ENCODE measurements at regions not wholly inside any gene's neighbourhood (a gene's known extent, or its start where the extent isn't known, plus 50 kb on each side); places are given as distances from the start of the nearest gene placed in this dataset.
"Not testable (repeated sequence)": the region's sequence is repeated elsewhere in the genome, so short reads cannot be mapped to it uniquely, and the experiment has no call there.

GRCh38 chr3:26474706-26475105 lies 147.9 kb upstream of the LRRC3B start:
- Mint-ChIP-seq H3K36me3 (ENCODE audit: low read depth) (no peaks in the 10 kb centered on the region), H3K27ac (ENCODE audit: unreplicated experiment) (no peak overlapping the region), H3K4me1 (no peaks in the 10 kb centered on the region), H3K9me3 (peaks cover under 1% of the 10 kb centered on the region), H3K27me3 (ENCODE audit: low read depth) (no peaks in the 10 kb centered on the region), H3K4me3 (no peak overlapping the region)
- no peak for TF ChIP-seq CTCF (conservative IDR thresholded peaks at IDR 0.05)
- DNase-seq (ENCODE audit: low read depth, low spot score) = no peak

GRCh38 chr3:26480377-26480776 lies 142.2 kb upstream of the LRRC3B start:
- H3K9me3 Mint-ChIP-seq = peaks cover 2% of the 10 kb centered on the region
- no peaks in the 10 kb centered on the region for H3K36me3 Mint-ChIP-seq (ENCODE audit: low read depth)
- H3K27me3 Mint-ChIP-seq (ENCODE audit: low read depth) = no peaks in the 10 kb centered on the region
- H3K4me1 Mint-ChIP-seq = no peaks in the 10 kb centered on the region
- H3K27ac Mint-ChIP-seq (ENCODE audit: unreplicated experiment) = no peak overlapping the region
- TF ChIP-seq CTCF (conservative IDR thresholded peaks at IDR 0.05) = no peak
- no peak overlapping the region for H3K4me3 Mint-ChIP-seq
- no peak for DNase-seq (ENCODE audit: low read depth, low spot score)

- H3K36me3 Mint-ChIP-seq (ENCODE audit: low read depth) = no peaks in the 10 kb centered on the region
- no peaks in the 10 kb centered on the region for H3K4me1 Mint-ChIP-seq
- H3K9me3 Mint-ChIP-seq = peaks cover 2% of the 10 kb centered on the region
- no peak overlapping the region for H3K27ac Mint-ChIP-seq (ENCODE audit: unreplicated experiment)
- no peaks in the 10 kb centered on the region for H3K27me3 Mint-ChIP-seq (ENCODE audit: low read depth)
- no peak overlapping the region for H3K4me3 Mint-ChIP-seq
- peak; percentile 49 for TF ChIP-seq CTCF (conservative IDR thresholded peaks at IDR 0.05)
- DNase-seq (ENCODE audit: low read depth, low spot score) = no peak
These were observed 138.4 kb upstream of the LRRC3B start for GRCh38 chr3:26484140-26484539.

GRCh38 chr3:26498271-26498670 lies 124.3 kb upstream of the LRRC3B start:
- Mint-ChIP-seq H3K9me3 (peaks cover 4% of the 10 kb centered on the region), H3K27me3 (ENCODE audit: low read depth) (no peaks in the 10 kb centered on the region), H3K4me1 (no peaks in the 10 kb centered on the region), H3K4me3 (no peak overlapping the region), H3K36me3 (ENCODE audit: low read depth) (no peaks in the 10 kb centered on the region), H3K27ac (ENCODE audit: unreplicated experiment) (no peak overlapping the region)
- DNase-seq (ENCODE audit: low read depth, low spot score) = no peak
- no peak for TF ChIP-seq CTCF (conservative IDR thresholded peaks at IDR 0.05)

GRCh38 chr3:26505399-26505798 lies 117.2 kb upstream of the LRRC3B start:
- Mint-ChIP-seq H3K27ac (ENCODE audit: unreplicated experiment) (no peak overlapping the region), H3K36me3 (ENCODE audit: low read depth) (no peaks in the 10 kb centered on the region), H3K9me3 (peaks cover 4% of the 10 kb centered on the region), H3K27me3 (ENCODE audit: low read depth) (no peaks in the 10 kb centered on the region), H3K4me3 (no peak overlapping the region), H3K4me1 (no peaks in the 10 kb centered on the region)
- no peak for TF ChIP-seq CTCF (conservative IDR thresholded peaks at IDR 0.05)
- DNase-seq (ENCODE audit: low read depth, low spot score) = no peak

GRCh38 chr3:26514445-26515029 lies 108.0 kb upstream of the LRRC3B start:
- DNase-seq (ENCODE audit: low read depth, low spot score); H3K27me3 Mint-ChIP-seq (ENCODE audit: low read depth); H3K9me3 Mint-ChIP-seq; H3K4me3 Mint-ChIP-seq; H3K4me1 Mint-ChIP-seq; H3K36me3 Mint-ChIP-seq (ENCODE audit: low read depth): not testable (repeated sequence)
- H3K27ac Mint-ChIP-seq (ENCODE audit: unreplicated experiment) = peak overlapping the region; percentile 35

Measured in neural crest cell (in vitro differentiated cells).